GM19193 (cell line): ENCODE measurements at regions not wholly inside any gene's neighbourhood (a gene's known extent, or its start where the extent isn't known, plus 50 kb on each side); places are given as distances from the start of the nearest gene placed in this dataset.

Experiments used
- POLR2A ChIP-seq: IDR thresholded peaks from 4 replicates; pipeline ENCODE4 v1.6.1; 2011; ENCODE audit not compliant: insufficient read depth, insufficient read length; ENCODE audit errors: extremely low read depth

DNA sequence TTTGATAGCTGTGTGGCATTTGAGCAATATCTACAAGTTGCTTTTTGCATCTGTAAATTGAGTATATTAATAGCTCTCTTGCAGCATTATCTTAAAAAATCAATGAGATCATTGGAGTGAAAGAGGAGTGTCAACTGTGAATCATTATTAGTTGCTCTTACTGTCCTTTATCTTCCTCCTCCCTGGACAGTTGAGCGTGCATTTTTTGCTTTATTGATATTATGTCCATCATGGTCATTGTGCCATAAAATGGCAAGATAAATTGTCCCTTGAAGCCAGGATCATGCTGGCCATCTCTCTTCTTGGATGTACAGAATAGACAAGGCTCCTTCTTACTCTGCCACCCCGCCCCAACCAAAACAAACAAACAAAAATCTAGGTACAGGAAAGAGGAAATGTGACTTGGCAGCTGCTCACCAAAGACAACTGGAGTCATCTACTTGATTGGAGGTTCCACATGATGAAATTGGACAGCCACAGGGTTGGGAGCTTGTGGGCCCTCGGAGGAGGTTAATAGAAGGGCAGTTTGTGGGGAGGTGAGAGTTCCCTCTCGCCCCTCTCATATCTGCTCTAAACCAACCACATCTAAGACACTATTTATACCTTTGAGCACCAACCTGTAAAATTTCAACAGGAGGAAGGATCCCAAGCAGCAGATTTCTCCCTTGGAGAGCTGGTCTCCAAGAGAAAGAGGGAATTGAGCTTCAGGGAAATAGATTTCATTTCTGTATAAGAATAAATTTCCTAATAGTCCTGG lies 252.7 kb downstream of the SKIDA1 start:
- TF ChIP-seq POLR2A, result no peak

DNA sequence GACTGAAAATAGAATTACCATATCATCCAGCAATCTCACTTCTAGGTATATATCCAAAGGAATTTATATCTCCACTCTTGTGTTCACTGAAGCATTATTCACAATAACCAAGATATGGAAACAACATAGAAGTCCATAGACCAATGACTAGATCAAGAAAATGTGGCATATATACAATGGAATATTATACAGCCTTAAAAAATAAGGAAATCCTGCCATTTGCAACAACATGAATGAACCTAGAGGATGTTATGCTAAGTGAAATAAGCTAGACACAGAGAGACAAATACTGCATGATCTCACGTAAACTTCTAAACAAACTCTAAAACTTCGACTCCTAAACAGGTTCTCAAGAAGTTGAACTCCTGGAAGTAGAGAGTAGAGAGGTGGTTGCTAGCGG lies 254.5 kb downstream of the SKIDA1 start:
- TF ChIP-seq POLR2A, result no peak

DNA sequence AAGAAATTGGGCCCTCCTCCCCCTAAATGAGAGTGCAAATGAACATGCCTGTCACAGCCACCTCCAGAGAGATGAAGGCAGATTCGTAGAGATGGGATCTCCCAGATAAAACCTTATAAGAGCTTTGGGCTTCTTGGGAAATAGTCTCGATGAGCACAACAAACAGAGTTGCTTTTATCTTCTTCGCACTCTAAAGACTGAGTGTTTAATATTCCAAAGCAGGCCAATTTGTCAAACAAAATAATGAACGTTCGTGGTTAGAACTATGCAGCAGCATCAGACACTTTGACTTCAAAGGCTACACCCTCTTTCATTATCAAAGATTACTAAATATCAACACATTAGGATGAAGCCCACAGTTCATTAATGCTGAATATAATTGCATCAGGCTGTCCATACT lies 256.2 kb downstream of the SKIDA1 start:
- TF ChIP-seq POLR2A, result no peak

DNA sequence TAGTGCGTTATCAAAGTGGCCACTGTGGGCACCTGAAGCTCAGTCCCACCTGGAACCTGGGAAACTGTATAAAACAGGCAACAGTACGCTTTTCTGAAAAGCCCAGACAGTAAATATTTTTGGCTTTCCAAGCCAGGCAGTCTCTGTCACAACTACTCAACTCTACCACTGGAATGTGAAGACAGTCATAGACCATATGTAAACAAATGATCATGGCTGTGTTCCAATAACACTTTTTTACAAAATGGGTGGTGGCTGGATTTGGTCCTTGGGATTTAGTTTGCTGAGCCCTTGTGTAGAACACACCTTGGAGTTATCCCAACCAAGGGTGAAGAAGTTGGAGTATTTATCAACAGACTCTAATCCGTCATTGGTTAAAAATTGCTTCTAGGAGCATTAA lies 259.9 kb downstream of the SKIDA1 start:
- no peak for TF ChIP-seq POLR2A

DNA sequence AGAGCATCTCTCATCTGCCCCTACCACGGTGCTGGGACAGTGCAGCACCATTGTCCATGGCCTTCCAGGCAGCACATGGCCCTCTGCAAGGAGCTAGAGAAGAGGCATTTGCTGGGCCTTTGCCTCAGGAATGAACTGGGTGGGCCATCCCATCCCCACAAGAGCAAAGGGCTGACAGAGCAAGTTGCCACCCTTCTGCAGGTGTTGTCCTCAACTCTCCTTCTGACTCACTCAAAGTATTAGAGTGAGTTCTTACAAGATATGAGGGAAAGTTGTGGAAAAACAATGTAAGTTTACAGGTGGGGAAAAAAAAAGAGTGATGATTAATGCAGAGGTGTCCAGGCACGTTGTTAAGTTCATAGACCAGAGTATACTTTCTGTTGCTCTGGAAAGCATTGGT lies 261.2 kb downstream of the SKIDA1 start:
- TF ChIP-seq POLR2A, result no peak

DNA sequence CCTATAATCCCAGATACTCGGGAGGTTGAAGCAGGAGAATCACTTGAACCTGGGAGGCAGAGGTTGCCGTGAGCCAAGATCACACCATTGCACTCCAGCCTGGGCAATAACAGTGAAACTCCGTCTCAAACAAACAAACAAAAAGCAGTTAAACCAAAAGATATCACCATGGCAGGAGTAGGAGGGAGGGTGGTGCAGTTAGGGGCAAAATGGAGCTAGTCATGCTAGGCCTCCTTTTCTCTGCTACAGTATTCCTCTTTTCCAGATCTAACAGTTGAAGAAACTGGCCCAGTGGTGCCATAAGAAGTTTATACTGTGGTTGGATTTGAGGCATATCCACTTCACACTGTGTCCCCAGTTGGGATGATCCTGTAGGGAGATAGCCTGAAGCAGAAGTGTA lies 261.6 kb downstream of the SKIDA1 start:
- TF ChIP-seq POLR2A, result no peak

DNA sequence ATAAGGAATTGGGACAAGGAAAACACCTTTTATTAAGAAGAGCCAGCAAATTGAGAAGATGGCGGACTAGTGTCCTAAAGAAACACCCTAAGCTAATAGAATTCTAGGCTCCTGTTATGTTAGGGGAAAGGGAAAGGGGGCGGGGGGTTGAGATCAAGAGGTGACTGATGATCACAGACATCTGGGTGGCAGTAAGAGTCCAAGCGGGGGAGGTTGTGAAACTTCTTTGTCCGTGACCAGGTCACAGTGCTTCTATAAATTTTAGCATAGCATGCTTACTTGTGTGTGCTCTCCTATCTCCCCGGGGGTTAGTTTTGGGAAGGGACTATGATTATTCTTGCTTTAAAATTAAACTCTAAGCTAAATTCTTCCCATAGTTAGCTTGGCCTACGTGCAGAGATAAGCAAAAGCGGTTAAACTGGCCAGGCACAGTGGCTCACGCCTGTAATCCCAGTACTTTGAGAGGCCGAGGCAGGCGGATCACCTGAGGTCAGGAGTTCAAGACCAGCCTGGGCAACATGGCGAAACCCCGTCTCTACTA lies 262.1 kb downstream of the SKIDA1 start:
- TF ChIP-seq POLR2A, result no peak

DNA sequence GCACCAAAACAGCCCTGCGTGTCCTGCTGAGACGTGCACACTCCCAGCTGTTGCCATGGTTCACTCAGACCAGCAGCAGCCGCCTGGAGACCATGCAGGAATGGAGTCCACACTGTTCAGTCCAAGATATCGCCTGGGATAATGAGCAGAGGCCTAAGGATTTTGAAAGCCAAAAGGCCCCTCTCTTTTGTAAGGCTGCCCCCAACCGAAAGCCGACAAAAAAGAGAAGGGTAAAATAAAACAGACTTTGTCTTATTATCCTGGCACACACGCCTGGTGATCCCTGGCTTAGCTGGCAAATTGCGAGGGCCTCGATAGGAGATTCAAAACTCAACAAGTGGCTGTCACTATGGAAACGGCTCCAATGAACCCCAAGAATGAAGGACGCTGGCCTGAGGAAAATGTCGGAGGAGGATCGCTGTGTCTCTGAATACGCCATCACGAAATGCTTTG lies 263.6 kb downstream of the SKIDA1 start:
- TF ChIP-seq POLR2A, result no peak

DNA sequence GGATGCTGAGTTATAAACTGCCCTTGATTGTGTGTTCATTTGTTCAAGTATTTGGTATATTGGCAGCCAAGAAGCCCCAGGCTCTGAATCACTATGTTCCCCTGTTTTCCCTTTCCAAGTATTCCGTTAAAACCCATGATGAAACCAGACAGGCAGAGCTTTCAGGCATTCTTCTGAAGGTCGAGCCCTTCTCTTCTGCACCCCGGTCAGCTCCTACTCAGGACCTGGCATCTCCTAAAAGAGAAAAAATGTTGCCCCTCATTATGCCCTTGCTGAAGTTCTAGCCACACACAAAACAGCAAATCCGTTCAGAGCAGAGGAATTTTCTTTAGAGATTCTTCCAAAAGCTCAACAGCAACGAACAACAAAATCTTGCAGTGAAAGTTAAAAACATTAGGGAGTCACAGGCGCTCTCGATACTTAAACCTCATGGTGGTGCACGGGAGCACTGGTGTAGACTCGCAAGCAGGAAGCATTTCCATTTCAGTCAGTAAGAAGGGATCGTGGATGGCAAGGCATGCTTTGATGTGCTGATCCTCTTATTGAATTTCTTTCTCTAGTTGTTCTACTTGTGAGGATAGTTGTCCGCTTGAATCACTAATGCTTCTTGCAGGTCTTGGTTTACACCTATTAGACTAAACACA lies 264.9 kb downstream of the SKIDA1 start:
- TF ChIP-seq POLR2A, result no peak

DNA sequence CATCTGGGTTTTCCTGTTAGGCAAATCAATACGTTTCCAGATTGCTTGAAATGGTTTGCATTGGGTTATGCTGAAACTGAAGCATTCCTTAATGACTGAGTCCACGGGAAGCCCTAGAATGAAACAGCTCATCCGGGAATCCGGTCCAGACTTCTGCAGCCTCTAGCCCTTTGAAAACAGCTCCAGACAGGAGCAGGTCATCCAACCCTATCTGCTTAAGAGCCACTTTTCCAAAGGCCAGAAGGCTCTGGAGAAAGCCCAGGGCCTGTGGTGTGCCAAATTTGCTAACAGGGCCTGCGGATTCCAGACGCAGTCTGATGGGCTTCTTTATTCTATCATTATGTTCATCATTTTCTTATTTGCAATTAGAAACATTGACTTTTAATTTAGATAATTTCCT lies 265.4 kb downstream of the SKIDA1 start:
- TF ChIP-seq POLR2A, result no peak

DNA sequence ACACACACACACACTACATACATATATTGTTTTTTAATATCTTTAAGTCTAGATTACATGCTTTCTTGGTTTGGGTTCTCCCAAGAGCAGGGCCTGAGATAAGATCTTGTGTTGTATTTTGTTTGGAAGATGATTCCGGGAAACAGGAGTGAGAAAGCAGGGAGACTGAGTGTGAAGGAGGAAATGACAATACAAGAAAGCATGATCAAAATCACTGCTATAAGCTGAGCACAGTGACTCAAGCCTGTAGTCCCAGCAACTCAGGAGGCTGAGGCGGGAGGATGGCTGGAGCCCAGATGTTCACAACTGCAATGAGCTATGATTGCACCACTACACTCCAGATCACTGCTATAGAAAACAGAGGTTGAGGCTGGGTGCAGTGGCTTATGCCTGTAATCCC lies 267.6 kb downstream of the SKIDA1 start:
- no peak for TF ChIP-seq POLR2A

DNA sequence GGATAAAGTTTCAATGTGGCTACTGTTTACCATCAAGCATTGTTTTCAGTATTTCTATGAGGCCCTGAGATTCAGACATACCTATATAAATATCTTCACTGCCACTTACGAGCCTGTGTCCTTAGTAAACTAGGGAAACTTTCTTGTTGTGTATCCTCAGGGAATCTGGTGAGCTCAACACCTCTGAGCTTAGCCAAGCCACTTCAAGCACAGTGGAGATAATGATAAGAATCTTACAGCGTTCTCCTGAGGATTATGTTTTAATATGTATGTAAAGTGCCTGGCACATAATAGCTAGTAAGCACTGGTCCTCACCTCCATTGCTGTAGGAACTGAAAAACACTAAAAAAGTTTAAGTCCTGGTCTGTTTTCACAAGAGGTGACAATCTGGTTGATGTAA lies 268.3 kb downstream of the SKIDA1 start:
- no peak for TF ChIP-seq POLR2A

DNA sequence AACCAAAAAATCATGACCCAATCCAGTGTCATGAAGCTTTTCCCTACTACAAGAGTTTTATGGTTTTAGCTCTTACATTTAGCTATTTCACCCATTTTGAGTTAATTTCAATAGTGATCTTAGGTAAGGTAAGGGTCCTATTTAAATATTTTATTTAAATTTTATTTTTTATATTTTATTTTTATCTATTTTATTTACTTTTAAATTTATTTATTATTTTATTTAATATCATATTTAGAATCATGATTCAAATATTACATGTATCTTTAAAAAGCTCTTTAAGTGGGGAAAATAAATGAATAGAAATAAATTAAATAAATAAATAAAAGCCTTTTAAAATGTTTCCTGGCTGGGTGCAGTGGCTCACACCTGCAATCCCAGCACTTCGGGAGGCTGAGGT lies 276.0 kb downstream of the SKIDA1 start:
- TF ChIP-seq POLR2A, result no peak

DNA sequence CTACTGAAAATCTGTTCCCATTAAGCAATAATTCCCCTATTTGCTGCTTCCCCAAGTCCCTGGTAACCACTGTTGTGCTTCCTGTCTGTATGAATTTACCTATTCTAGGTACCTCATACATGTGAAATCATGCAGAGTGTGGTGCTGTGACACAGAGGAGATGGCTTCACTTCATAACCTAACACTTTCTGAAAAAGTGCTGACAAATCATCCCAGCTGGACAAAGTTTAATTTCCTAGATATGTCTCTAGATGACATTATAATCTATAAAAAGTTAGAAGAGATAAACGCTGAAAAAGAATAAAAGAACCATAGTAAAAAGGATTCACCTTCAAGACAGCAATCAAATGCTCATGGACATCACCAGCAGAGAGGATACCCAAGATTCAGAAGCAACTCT lies 277.9 kb downstream of the SKIDA1 start:
- no peak for TF ChIP-seq POLR2A

DNA sequence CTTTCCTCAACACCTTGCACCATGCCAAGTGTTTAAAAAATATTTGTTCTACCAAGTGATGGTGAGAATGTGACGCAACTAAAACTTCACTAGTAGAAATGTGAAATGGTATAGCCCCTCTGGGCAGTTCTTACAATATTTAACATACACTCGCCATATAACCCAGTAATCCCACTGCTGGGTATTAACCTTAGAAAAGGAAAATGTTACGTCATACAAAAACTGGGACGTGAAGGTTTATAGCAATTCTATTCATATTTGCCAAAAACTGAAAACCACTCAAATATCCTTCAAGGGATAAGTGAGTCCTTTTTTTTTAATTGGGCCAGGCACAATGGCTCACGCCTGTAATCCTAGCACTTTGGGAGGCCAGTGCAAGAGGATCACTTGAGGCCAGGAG lies 279.3 kb downstream of the SKIDA1 start:
- TF ChIP-seq POLR2A, result no peak

DNA sequence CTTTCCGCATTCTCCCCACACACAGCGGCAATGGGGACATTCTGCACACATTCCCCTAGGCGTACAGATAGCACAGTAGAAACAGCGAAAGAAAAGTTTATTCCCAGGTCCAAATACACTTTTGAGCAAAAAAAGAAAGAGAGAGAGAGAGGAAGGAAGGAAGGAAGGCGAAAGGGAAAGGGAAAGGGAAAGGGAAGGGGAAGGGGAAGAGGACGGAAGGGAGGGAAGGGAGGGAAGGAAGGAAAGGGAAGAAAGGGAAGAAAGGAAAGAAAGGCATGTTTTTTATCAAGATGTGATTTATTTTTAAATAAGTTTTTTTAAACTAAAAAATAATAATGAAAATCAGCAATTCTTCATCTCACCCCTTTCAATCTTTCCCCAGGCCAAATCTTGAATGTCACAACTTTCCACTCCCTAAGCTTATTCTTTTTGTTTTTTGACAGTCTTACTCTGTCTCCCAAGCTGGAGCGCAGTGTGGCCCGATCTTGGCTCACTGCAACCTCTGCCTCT lies 281.7 kb downstream of the SKIDA1 start:
- TF ChIP-seq POLR2A, result no peak
